ENCODE measurements at regions not wholly inside any gene's neighbourhood (a gene's known extent, or its start where the extent isn't known, plus 50 kb on each side); places are given as distances from the start of the nearest gene placed in this dataset.

GRCh38 chr1:2952992-2953391, 68.3 kb upstream of the ACTRT2 start:
- TF ChIP-seq CTCF (IDR thresholded peaks at IDR 0.05 in 4 of 5, conservative IDR thresholded peaks at IDR 0.05 in 1 of 5) = no peak
- no peak for TF ChIP-seq POLR2A (IDR thresholded peaks at IDR 0.05)

All from gastrocnemius medialis (tissue), 4 donors.